ENCODE measurements at regions not wholly inside any gene's neighbourhood (a gene's known extent, or its start where the extent isn't known, plus 50 kb on each side); places are given as distances from the start of the nearest gene placed in this dataset.
"Not testable (repeated sequence)": the region's sequence is repeated elsewhere in the genome, so short reads cannot be mapped to it uniquely, and the experiment has no call there.

DNA sequence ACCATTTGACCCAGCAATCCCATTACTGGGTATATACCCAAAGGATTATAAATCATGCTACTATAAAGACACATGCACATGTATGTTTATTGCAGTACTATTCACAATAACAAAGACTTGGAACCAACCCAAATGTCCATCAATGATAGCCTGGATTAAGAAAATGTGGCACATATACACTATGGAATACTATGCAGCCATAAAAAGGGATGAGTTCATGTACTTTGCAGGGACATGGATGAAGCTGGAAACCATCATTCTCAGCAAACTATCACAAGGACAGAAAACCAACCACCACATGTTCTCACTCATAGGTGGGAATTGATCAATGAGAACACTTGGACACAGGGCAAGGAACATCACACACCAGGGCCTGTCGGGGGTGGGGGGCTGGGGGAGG is 171.7 kb upstream of the POGK start:
- H3K14ac ChIP-seq (ENCODE audit: insufficient read length); H4K20me1 ChIP-seq (replicated peaks in 1 of 2; ENCODE audit: control insufficient read depth in 1 of 2, insufficient read depth in 2 of 2, low read length in 2 of 2); H2AK5ac ChIP-seq (ENCODE audit: low read depth, low read length): not testable (repeated sequence)

More for the DNA sequence above, 171.7 kb upstream of the POGK start:
- H3K23me2 ChIP-seq (ENCODE audit: low read depth, low read length); H3K9ac ChIP-seq (replicated peaks in 1 of 4; ENCODE audit: extremely low read depth in 1 of 4, low read depth in 3 of 4, low read length in 3 of 4); H3K79me1 ChIP-seq (ENCODE audit: low read depth, low read length); H4K8ac ChIP-seq (ENCODE audit: extremely low read depth, insufficient read depth, low read length); H3K23ac ChIP-seq (ENCODE audit: insufficient read length); H2BK5ac ChIP-seq (ENCODE audit: low read depth, low read length); H2BK20ac ChIP-seq (ENCODE audit: low read length); H3K18ac ChIP-seq (ENCODE audit: extremely low read depth, low read length); H2BK12ac ChIP-seq (ENCODE audit: low read depth, low read length); POLR2A ChIA-PET (ENCODE audit: partially characterized antibody); H3K4ac ChIP-seq (replicated peaks; ENCODE audit: insufficient read length, low read depth, low read length); H3K27me3 ChIP-seq (replicated peaks in 1 of 4; ENCODE audit: control insufficient read depth in 3 of 4, extremely low read depth in 1 of 4, insufficient read depth in 3 of 4, low read length in 3 of 4); CTCF ChIA-PET (ENCODE audit: partially characterized antibody); FAIRE-seq; H3K36me3 ChIP-seq (ENCODE audit: control insufficient read depth in 2 of 4, insufficient read depth in 4 of 4, low read length in 3 of 4); H3K9me3 ChIP-seq (ENCODE audit: insufficient read depth in 2 of 2, low read depth in 1 of 2, low read length in 1 of 2); H2BK15ac ChIP-seq (ENCODE audit: low read length); H4K5ac ChIP-seq (ENCODE audit: insufficient read length, low read depth, low read length); H4K91ac ChIP-seq (replicated peaks; ENCODE audit: insufficient read length, low read length); H3K4me2 ChIP-seq (ENCODE audit: insufficient read depth in 1 of 2, low read depth in 2 of 2, low read length in 2 of 2); H3K4me3 ChIP-seq (ENCODE audit: extremely low read depth in 1 of 4, insufficient read depth in 2 of 4, low read depth in 3 of 4, low read length in 4 of 4); H3K79me2 ChIP-seq (ENCODE audit: control insufficient read depth in 1 of 2, insufficient read depth in 2 of 2, low read length in 2 of 2); H3K4me1 ChIP-seq (replicated peaks in 1 of 4; ENCODE audit: control insufficient read depth in 3 of 4, insufficient read depth in 4 of 4, low read length in 3 of 4); H2AFZ ChIP-seq (ENCODE audit: low read length); DNase-seq (ENCODE audit: low read depth in 1 of 2, low spot score in 2 of 2); H3K27ac ChIP-seq (ENCODE audit: low read depth, low read length); H2BK120ac ChIP-seq (replicated peaks; ENCODE audit: low read depth, low read length); H3K56ac ChIP-seq (replicated peaks; ENCODE audit: insufficient read length, low read depth, low read length): not testable (repeated sequence)
- WGBS, 2 experiments (ENCODE audit: extremely low coverage in 1 of 2, insufficient coverage in 1 of 2, insufficient read length in 1 of 2, insufficient replicate concordance in 2 of 2, low coverage in 1 of 2, low lambda C conversion rate in 2 of 2, missing lambda C conversion rate in 1 of 2) = 80% methylated on average over 1 of the region's 1 CpG; no CpG with 5 or more reads in 1 of the 2 experiments

All from H1 (cell line).